H1 (cell line): ENCODE measurements at regions not wholly inside any gene's neighbourhood (a gene's known extent, or its start where the extent isn't known, plus 50 kb on each side); places are given as distances from the start of the nearest gene placed in this dataset.

Source experiments
- CTCF ChIA-PET: fragments of 300-600 bp; sonication (Branson Sonifier 250); formaldehyde crosslinking; loops from one replicate; lab custom pipeline; 2021; ENCODE audit not compliant: partially characterized antibody; lab: Charles Lee
- POLR2A ChIA-PET: fragments of 300-600 bp; sonication (Branson Sonifier 250); formaldehyde crosslinking; loops from one replicate; lab custom pipeline; 2021; ENCODE audit warnings: inconsistent platforms; ENCODE audit not compliant: partially characterized antibody; lab: Charles Lee
- DNase-seq, 2 experiments: peaks; one replicate each; pipeline versions ENCODE4 v3.0.0 to v3.0.0-alpha.2; 2010 to 2022; ENCODE audit warnings: low spot score in 2 of 2, low read depth in 1 of 2, mixed read lengths in 1 of 2
- FAIRE-seq: peaks from 2 replicates; lab custom pipeline; 2011; peaks lifted over from hg19 to GRCh38; lab: Jason Lieb, UNC
- H2AFZ ChIP-seq: 2 replicates; pipeline ENCODE4 v1.8.1; 2012; ENCODE audit warnings: low read length, inconsistent platforms
- H2AK5ac ChIP-seq: 2 replicates; pipeline ENCODE4 v1.6.1; 2013; ENCODE audit warnings: low read depth, low read length
- H2BK120ac ChIP-seq: replicated peaks from 2 replicates; pipeline ENCODE3; 2013; ENCODE audit warnings: low read depth, low read length, inconsistent platforms
- H2BK12ac ChIP-seq: 2 replicates; pipeline ENCODE4 v1.6.1; 2013; ENCODE audit warnings: low read depth, low read length
- H2BK15ac ChIP-seq: 2 replicates; pipeline ENCODE4 v1.6.1; 2013; ENCODE audit warnings: low read length
- H2BK20ac ChIP-seq: 2 replicates; pipeline ENCODE4 v1.6.1; 2013; ENCODE audit warnings: low read length
- H2BK5ac ChIP-seq: 2 replicates; pipeline ENCODE4 v1.6.1; 2013; ENCODE audit warnings: low read depth, low read length
- H3K14ac ChIP-seq: 2 replicates; pipeline ENCODE4 v1.6.1; 2013; ENCODE audit warnings: inconsistent platforms; ENCODE audit not compliant: insufficient read length
- H3K18ac ChIP-seq: 2 replicates; pipeline ENCODE4 v1.6.1; 2013; ENCODE audit warnings: low read length; ENCODE audit errors: extremely low read depth
- H3K23ac ChIP-seq: 2 replicates; pipeline ENCODE4 v1.6.1; 2013; ENCODE audit warnings: inconsistent platforms; ENCODE audit not compliant: insufficient read length
- H3K23me2 ChIP-seq: 2 replicates; pipeline ENCODE4 v1.6.1; 2013; ENCODE audit warnings: low read depth, low read length
- H3K27ac ChIP-seq: 2 replicates; pipeline ENCODE4 v1.6.1; 2011; ENCODE audit warnings: low read depth, low read length, inconsistent platforms
- H3K27me3 ChIP-seq, 4 experiments: replicated peaks in 1 of 4; 1 replicate in 1 of 4; 2 replicates in 3 of 4; pipeline versions ENCODE4 v1.6.1 to v1.8.1; 2011 to 2013; ENCODE audit warnings: low read length in 3 of 4, mild to moderate bottlenecking in 3 of 4, inconsistent platforms in 2 of 4, mixed read lengths in 2 of 4, moderate library complexity in 1 of 4; ENCODE audit not compliant: control insufficient read depth in 3 of 4, insufficient read depth in 3 of 4; ENCODE audit errors: extremely low read depth in 1 of 4
- H3K36me3 ChIP-seq, 4 experiments: 2 replicates each; pipeline versions ENCODE4 v1.6.1 to v1.8.1; 2011 to 2013; ENCODE audit warnings: mild to moderate bottlenecking in 4 of 4, low read length in 3 of 4, moderate library complexity in 2 of 4, control low read depth in 1 of 4, inconsistent platforms in 1 of 4; ENCODE audit not compliant: insufficient read depth in 4 of 4, control insufficient read depth in 2 of 4
- H3K4ac ChIP-seq: replicated peaks from 2 replicates; pipeline ENCODE3; 2013; ENCODE audit warnings: low read length, low read depth, mixed read lengths, inconsistent platforms; ENCODE audit not compliant: insufficient read length
- H3K4me1 ChIP-seq, 4 experiments: replicated peaks in 1 of 4; 1 replicate in 1 of 4; 2 replicates in 3 of 4; pipeline versions ENCODE4 v1.6.1 to v1.8.1; 2011 to 2013; ENCODE audit warnings: low read length in 3 of 4, inconsistent platforms in 2 of 4, mixed read lengths in 1 of 4; ENCODE audit not compliant: insufficient read depth in 4 of 4, control insufficient read depth in 3 of 4
- H3K4me2 ChIP-seq, 2 experiments: 2 replicates each; pipeline versions ENCODE4 v1.6.1 to v1.8.1; 2011 to 2013; ENCODE audit warnings: low read depth in 2 of 2, low read length in 2 of 2, control low read depth in 1 of 2, inconsistent platforms in 1 of 2, mild to moderate bottlenecking in 1 of 2; ENCODE audit not compliant: insufficient read depth in 1 of 2
- H3K4me3 ChIP-seq, 4 experiments: fragments of 200-600, 300-600 bp in 1 of 4; sonication (generic), shearing (Covaris generic), sonication (Bioruptor Twin) in 1 of 4; 2 replicates each; pipeline versions ENCODE4 v1.5.1 to v1.8.1; 2011 to 2016; ENCODE audit warnings: low read length in 4 of 4, low read depth in 3 of 4, control low read depth in 2 of 4, inconsistent platforms in 2 of 4, mild to moderate bottlenecking in 2 of 4, mixed read lengths in 1 of 4, moderate library complexity in 1 of 4; ENCODE audit not compliant: insufficient read depth in 2 of 4; ENCODE audit errors: extremely low read depth in 1 of 4
- H3K56ac ChIP-seq: replicated peaks from 2 replicates; pipeline ENCODE3; 2013; ENCODE audit warnings: low read depth, mild to moderate bottlenecking, mixed read lengths, low read length, inconsistent platforms; ENCODE audit not compliant: insufficient read length
- H3K79me1 ChIP-seq: 2 replicates; pipeline ENCODE4 v1.6.1; 2013; ENCODE audit warnings: low read depth, low read length, control low read depth
- H3K79me2 ChIP-seq, 2 experiments: 2 replicates each; pipeline versions ENCODE4 v1.6.1 to v1.8.1; 2012 to 2013; ENCODE audit warnings: low read length in 2 of 2, mild to moderate bottlenecking in 2 of 2, inconsistent platforms in 1 of 2; ENCODE audit not compliant: insufficient read depth in 2 of 2, control insufficient read depth in 1 of 2
- H3K9ac ChIP-seq, 4 experiments: replicated peaks in 1 of 4; 1 replicate in 1 of 4; 2 replicates in 3 of 4; pipeline versions ENCODE4 v1.6.1 to v1.8.1; 2011 to 2013; ENCODE audit warnings: low read depth in 3 of 4, low read length in 3 of 4, control low read depth in 2 of 4, mild to moderate bottlenecking in 2 of 4, moderate library complexity in 2 of 4, inconsistent platforms in 1 of 4; ENCODE audit errors: extremely low read depth in 1 of 4
- H3K9me3 ChIP-seq, 2 experiments: 2 replicates each; pipeline versions ENCODE4 v1.6.1 to v1.8.1; 2012 to 2013; ENCODE audit warnings: mild to moderate bottlenecking in 2 of 2, moderate library complexity in 2 of 2, control low read depth in 1 of 2, inconsistent platforms in 1 of 2, low read depth in 1 of 2, low read length in 1 of 2, mixed read lengths in 1 of 2; ENCODE audit not compliant: insufficient read depth in 2 of 2
- H4K20me1 ChIP-seq, 2 experiments: replicated peaks in 1 of 2; 2 replicates each; pipeline versions ENCODE3 to v1.8.1; 2011 to 2013; ENCODE audit warnings: inconsistent platforms in 2 of 2, low read length in 2 of 2, mild to moderate bottlenecking in 1 of 2; ENCODE audit not compliant: insufficient read depth in 2 of 2, control insufficient read depth in 1 of 2
- H4K5ac ChIP-seq: 2 replicates; pipeline ENCODE4 v1.6.1; 2013; ENCODE audit warnings: low read length, low read depth, mixed read lengths, inconsistent platforms; ENCODE audit not compliant: insufficient read length
- H4K8ac ChIP-seq: 2 replicates; pipeline ENCODE4 v1.8.0; 2013; ENCODE audit warnings: mild to moderate bottlenecking, moderate library complexity, low read length, inconsistent platforms; ENCODE audit not compliant: insufficient read depth; ENCODE audit errors: extremely low read depth
- H4K91ac ChIP-seq: replicated peaks from 2 replicates; pipeline ENCODE3; 2013; ENCODE audit warnings: low read length, mixed read lengths, inconsistent platforms; ENCODE audit not compliant: insufficient read length
- JUN ChIP-seq: IDR thresholded peaks from 2 replicates; pipeline ENCODE4 v1.6.1; 2011; ENCODE audit warnings: low read depth, mild to moderate bottlenecking, improper control_type of control experiment, low read length
- KDM1A ChIP-seq: fragments of 200-600, 300-600 bp; sonication (generic); IDR thresholded peaks from 2 replicates; pipeline ENCODE4 v1.7.1; 2016; ENCODE audit warnings: mild to moderate bottlenecking, low read length, borderline replicate concordance
- NRF1 ChIP-seq: IDR thresholded peaks from 2 replicates; pipeline ENCODE4 v1.6.1; 2011; ENCODE audit warnings: mild to moderate bottlenecking, low read depth, low read length, improper control_type of control experiment
- POLR2A ChIP-seq, 2 experiments: IDR thresholded peaks; 1 replicate in 1 of 2; 2 replicates in 1 of 2; pipeline ENCODE4 v1.6.1; 2011; ENCODE audit warnings: low read depth in 2 of 2, low read length in 2 of 2, mild to moderate bottlenecking in 2 of 2; ENCODE audit errors: control extremely low read depth in 1 of 2
- RNF2 ChIP-seq: fragments of 200-900, 300-1000 bp; sonication (generic); IDR thresholded peaks from 2 replicates; pipeline ENCODE4 v1.7.1; 2016; ENCODE audit warnings: borderline replicate concordance, low read depth, mild to moderate bottlenecking, antibody characterized with exemption, low read length; ENCODE audit not compliant: poor library complexity, severe bottlenecking; ENCODE audit errors: missing control alignments
- TAF1 ChIP-seq: IDR thresholded peaks from 2 replicates; pipeline ENCODE4 v1.6.1; 2011; ENCODE audit warnings: mild to moderate bottlenecking, low read depth, low read length
- TEAD4 ChIP-seq: IDR thresholded peaks from 2 replicates; pipeline ENCODE4 v1.6.1; 2012; ENCODE audit warnings: low read depth, low read length, inconsistent platforms, mixed read lengths
- WGBS, 2 experiments: shearing (Covaris generic) in 1 of 2; methylation state at CpG; one replicate each; pipeline versions ENCODE4 v1.1.6 to v1.1.7; 2013 to 2015; ENCODE audit warnings: low lambda C conversion rate in 2 of 2, mixed read lengths in 2 of 2, inconsistent platforms in 1 of 2, low coverage in 1 of 2, missing lambda C conversion rate in 1 of 2; ENCODE audit not compliant: insufficient replicate concordance in 2 of 2, insufficient coverage in 1 of 2, insufficient read length in 1 of 2; ENCODE audit errors: extremely low coverage in 1 of 2, missing lambda C conversion rate in 1 of 2; 5-methylcytosine and 5-hydroxymethylcytosine counted together
- TF ChIP-seq, protein P1 (sequence below): IDR thresholded peaks from 2 replicates; pipeline ENCODE4 v1.6.1; 2012; ENCODE audit warnings: inconsistent platforms
- TF ChIP-seq, protein P2 (sequence below): IDR thresholded peaks from 2 replicates; pipeline ENCODE4 v1.6.1; 2012; ENCODE audit warnings: low read length, inconsistent platforms

GRCh38 chr4:119823045-119823444 is 194.4 kb upstream of the PDE5A start:
- no peak for TF ChIP-seq POLR2A (IDR thresholded peaks at IDR 0.05; ENCODE audit: control extremely low read depth in 1 of 2, low read depth in 2 of 2, low read length in 2 of 2)
- TF ChIP-seq TAF1 = no peak
- no peak for TF ChIP-seq JUN
- no peak for TF ChIP-seq KDM1A
- no peak for TF ChIP-seq RNF2
- TF ChIP-seq, protein P1, sequence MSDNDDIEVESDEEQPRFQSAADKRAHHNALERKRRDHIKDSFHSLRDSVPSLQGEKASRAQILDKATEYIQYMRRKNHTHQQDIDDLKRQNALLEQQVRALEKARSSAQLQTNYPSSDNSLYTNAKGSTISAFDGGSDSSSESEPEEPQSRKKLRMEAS = no peak
- TF ChIP-seq, protein P2, sequence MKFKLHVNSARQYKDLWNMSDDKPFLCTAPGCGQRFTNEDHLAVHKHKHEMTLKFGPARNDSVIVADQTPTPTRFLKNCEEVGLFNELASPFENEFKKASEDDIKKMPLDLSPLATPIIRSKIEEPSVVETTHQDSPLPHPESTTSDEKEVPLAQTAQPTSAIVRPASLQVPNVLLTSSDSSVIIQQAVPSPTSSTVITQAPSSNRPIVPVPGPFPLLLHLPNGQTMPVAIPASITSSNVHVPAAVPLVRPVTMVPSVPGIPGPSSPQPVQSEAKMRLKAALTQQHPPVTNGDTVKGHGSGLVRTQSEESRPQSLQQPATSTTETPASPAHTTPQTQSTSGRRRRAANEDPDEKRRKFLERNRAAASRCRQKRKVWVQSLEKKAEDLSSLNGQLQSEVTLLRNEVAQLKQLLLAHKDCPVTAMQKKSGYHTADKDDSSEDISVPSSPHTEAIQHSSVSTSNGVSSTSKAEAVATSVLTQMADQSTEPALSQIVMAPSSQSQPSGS = no peak
- TF ChIP-seq TEAD4 = no peak
- TF ChIP-seq NRF1 = no peak
- no peak overlapping the region for H2BK5ac ChIP-seq
- no peak overlapping the region for H3K14ac ChIP-seq
- no peaks in the 10 kb centered on the region for H4K20me1 ChIP-seq
- H4K91ac ChIP-seq = no peak overlapping the region
- ChIA-PET CTCF (interaction anchor here (0.6 to 1.1 kb wide), 3 partner anchors 98 to 1220 kb away, joined by 3 to 4 read pairs (median 3); no protein-coding TSS in a partner anchor), POLR2A (interaction anchor here (0.8 kb wide), 1 partner anchor 11 kb away, joined by 3 read pairs; no protein-coding TSS in a partner anchor)
- H2AFZ ChIP-seq = no peak overlapping the region
- H3K23ac ChIP-seq = no peak overlapping the region
- H3K27ac ChIP-seq = no peak overlapping the region
- no peaks in the 10 kb centered on the region for H3K27me3 ChIP-seq
- no peak for FAIRE-seq
- H3K18ac ChIP-seq = no peak overlapping the region
- H3K36me3 ChIP-seq = no peaks in the 10 kb centered on the region
- no peak overlapping the region for H4K8ac ChIP-seq
- no peak overlapping the region for H3K9ac ChIP-seq
- no peaks in the 10 kb centered on the region for H3K79me1 ChIP-seq
- H3K4me1 ChIP-seq = no peaks in the 10 kb centered on the region
- no peak overlapping the region for H4K5ac ChIP-seq
- no peak overlapping the region for H2BK20ac ChIP-seq
- 93% methylated on average over 1 of the region's 1 CpG; no CpG with 5 or more reads in 1 of the 2 experiments for WGBS, 2 experiments
- no peaks in the 10 kb centered on the region for H3K9me3 ChIP-seq
- H2AK5ac ChIP-seq = no peak overlapping the region
- no peak overlapping the region for H3K56ac ChIP-seq
- DNase-seq = no peak
- no peak overlapping the region for H3K4me2 ChIP-seq
- H2BK15ac ChIP-seq = no peak overlapping the region
- no peak overlapping the region for H3K4me3 ChIP-seq
- H2BK12ac ChIP-seq = no peak overlapping the region
- H3K79me2 ChIP-seq = no peaks in the 10 kb centered on the region
- H2BK120ac ChIP-seq = no peak overlapping the region
- H3K4ac ChIP-seq = no peak overlapping the region
- no peaks in the 10 kb centered on the region for H3K23me2 ChIP-seq
